Activated CD8-positive, alpha-beta T cell treated with anti-CD3 and anti-CD28 coated beads for 36 hours (primary cell): ENCODE measurements at regions not wholly inside any gene's neighbourhood (a gene's known extent, or its start where the extent isn't known, plus 50 kb on each side); places are given as distances from the start of the nearest gene placed in this dataset.

ENCODE experiments used
- ATAC-seq: fragments of 200-7000 bp; cut with Tn5 transposase; one replicate; pipeline ENCODE4 v1.10.0; 2021; ENCODE audit warnings: mild to moderate bottlenecking, moderate library complexity
- CTCF ChIA-PET: fragments of 350-600 bp; sonication (Branson Sonifier 250); formaldehyde crosslinking; loops from one replicate; lab custom pipeline; 2021; ENCODE audit warnings: antibody characterized with exemption; lab: Charles Lee
- POLR2A ChIA-PET: fragments of 350-600 bp; sonication (Branson Sonifier 250); formaldehyde crosslinking; loops from one replicate; lab custom pipeline; 2021; ENCODE audit warnings: antibody characterized with exemption; lab: Charles Lee
- DNase-seq: peaks from one replicate; pipeline ENCODE4 v3.0.0-alpha.2; 2020
- H3K27ac Mint-ChIP-seq: one replicate; pipeline ENCODE4 v1.8.0; 2021; ENCODE audit warnings: mild to moderate bottlenecking, mixed read lengths
- H3K27me3 Mint-ChIP-seq: one replicate; pipeline ENCODE4 v1.8.0; 2021; ENCODE audit warnings: mixed read lengths
- H3K36me3 Mint-ChIP-seq: one replicate; pipeline ENCODE4 v1.8.0; 2021; ENCODE audit warnings: low read depth, mixed read lengths
- H3K4me1 Mint-ChIP-seq: one replicate; pipeline ENCODE4 v1.8.0; 2021; ENCODE audit warnings: low read depth, mixed read lengths
- H3K4me3 Mint-ChIP-seq: one replicate; pipeline ENCODE4 v1.8.0; 2021; ENCODE audit warnings: mild to moderate bottlenecking, moderate library complexity, mixed read lengths
- H3K9me3 Mint-ChIP-seq: one replicate; pipeline ENCODE4 v1.8.0; 2021; ENCODE audit warnings: mixed read lengths
- intact Hi-C: fragments of 100-400 bp; cut with micrococcal nuclease; formaldehyde crosslinking; loops from one replicate; pipeline ENCODE4 v1.10.0; 2022
- TF ChIP-seq, protein P1 (sequence below): fragments of 200-600 bp; IDR thresholded peaks from one replicate; pipeline ENCODE4 v1.8.0; 2022; ENCODE audit warnings: antibody characterized with exemption, mild to moderate bottlenecking

- CTCF ChIA-PET: no interaction called here
- no peaks in the 10 kb centered on the region for H3K27me3 Mint-ChIP-seq
- ATAC-seq (no peak), DNase-seq (no peak)
- POLR2A ChIA-PET: no interaction called here
- H3K36me3 Mint-ChIP-seq: peaks cover 3% of the 10 kb centered on the region
- H3K27ac Mint-ChIP-seq: no peak overlapping the region
- no peak overlapping the region for H3K4me3 Mint-ChIP-seq
- intact Hi-C loops: no loop called here
- TF ChIP-seq, protein P1, sequence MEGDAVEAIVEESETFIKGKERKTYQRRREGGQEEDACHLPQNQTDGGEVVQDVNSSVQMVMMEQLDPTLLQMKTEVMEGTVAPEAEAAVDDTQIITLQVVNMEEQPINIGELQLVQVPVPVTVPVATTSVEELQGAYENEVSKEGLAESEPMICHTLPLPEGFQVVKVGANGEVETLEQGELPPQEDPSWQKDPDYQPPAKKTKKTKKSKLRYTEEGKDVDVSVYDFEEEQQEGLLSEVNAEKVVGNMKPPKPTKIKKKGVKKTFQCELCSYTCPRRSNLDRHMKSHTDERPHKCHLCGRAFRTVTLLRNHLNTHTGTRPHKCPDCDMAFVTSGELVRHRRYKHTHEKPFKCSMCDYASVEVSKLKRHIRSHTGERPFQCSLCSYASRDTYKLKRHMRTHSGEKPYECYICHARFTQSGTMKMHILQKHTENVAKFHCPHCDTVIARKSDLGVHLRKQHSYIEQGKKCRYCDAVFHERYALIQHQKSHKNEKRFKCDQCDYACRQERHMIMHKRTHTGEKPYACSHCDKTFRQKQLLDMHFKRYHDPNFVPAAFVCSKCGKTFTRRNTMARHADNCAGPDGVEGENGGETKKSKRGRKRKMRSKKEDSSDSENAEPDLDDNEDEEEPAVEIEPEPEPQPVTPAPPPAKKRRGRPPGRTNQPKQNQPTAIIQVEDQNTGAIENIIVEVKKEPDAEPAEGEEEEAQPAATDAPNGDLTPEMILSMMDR: no peak
- H3K9me3 Mint-ChIP-seq: peaks cover 2% of the 10 kb centered on the region
- H3K4me1 Mint-ChIP-seq: peaks cover 31% of the 10 kb centered on the region
Observed at GRCh38 chr12:68501226-68501625, 109.5 kb upstream of the RAP1B start.

DNA sequence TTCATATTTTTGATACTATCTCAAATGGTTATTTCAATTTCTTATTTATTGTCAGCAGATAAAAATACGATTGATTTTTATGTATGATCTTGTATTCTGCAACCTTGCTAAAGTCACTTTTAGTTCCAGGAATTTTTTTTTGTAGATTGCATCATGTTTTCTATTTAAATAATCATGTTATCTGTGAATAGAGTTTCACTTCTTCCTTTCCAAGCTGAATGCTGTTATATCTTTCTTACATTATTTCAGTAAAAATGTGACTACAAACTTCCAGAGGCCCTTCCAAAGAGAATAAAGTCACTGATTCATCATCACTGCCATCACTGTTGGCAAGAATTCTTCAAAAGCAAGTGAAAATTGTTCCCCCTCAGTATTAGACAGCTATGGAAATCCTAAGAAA lies 104.7 kb upstream of the RAP1B start:
- TF ChIP-seq, protein P1: no peak
- peaks cover 1% of the 10 kb centered on the region for H3K36me3 Mint-ChIP-seq
- CTCF ChIA-PET: no interaction called here
- H3K4me1 Mint-ChIP-seq: peaks cover 11% of the 10 kb centered on the region
- no peaks in the 10 kb centered on the region for H3K27me3 Mint-ChIP-seq
- H3K4me3 Mint-ChIP-seq: no peak overlapping the region
- no peak for ATAC-seq
- peak overlapping the region; percentile 62 for H3K27ac Mint-ChIP-seq
- H3K9me3 Mint-ChIP-seq: no peaks in the 10 kb centered on the region
- POLR2A ChIA-PET: no interaction called here
- intact Hi-C loops: no loop called here
- no peak for DNase-seq

DNA sequence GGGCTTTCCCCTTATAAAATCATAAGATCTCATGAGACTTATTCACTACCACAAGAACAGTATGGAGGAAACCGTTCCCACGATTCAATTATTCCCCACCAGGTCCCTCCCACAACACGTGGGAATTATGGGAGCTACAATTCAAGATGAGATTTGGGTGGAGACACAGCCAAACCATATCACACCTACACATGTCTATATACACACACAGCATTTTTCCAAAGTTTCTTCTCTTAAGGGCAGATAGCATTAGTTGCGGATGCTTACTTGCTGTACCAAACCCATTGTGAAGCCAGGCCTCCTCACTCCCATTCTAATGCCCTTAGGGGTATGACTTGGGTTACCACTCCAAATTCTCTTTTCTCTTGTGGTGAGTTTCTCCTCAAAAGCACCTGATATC lies 104.1 kb upstream of the RAP1B start:
- CTCF ChIA-PET: no interaction called here

GRCh38 chr12:68507657-68508056 lies 103.0 kb upstream of the RAP1B start:
- TF ChIP-seq, protein P1: no peak
- Mint-ChIP-seq H3K4me3 (no peak overlapping the region), H3K27ac (no peak overlapping the region), H3K4me1 (peaks cover 11% of the 10 kb centered on the region), H3K9me3 (peaks cover under 1% of the 10 kb centered on the region), H3K36me3 (peaks cover 1% of the 10 kb centered on the region), H3K27me3 (no peaks in the 10 kb centered on the region)
- no peak for ATAC-seq
- POLR2A ChIA-PET: no interaction called here
- intact Hi-C loops: no loop called here
- DNase-seq: no peak
- CTCF ChIA-PET: no interaction called here

More for the DNA sequence above, 104.1 kb upstream of the RAP1B start:
- DNase-seq (no peak), ATAC-seq (no peak)
- POLR2A ChIA-PET: no interaction called here
- TF ChIP-seq, protein P1: no peak
- H3K36me3 Mint-ChIP-seq: peaks cover 1% of the 10 kb centered on the region
- peaks cover 11% of the 10 kb centered on the region for H3K4me1 Mint-ChIP-seq
- no peaks in the 10 kb centered on the region for H3K27me3 Mint-ChIP-seq
- no peaks in the 10 kb centered on the region for H3K9me3 Mint-ChIP-seq
- intact Hi-C loops: no loop called here
- H3K27ac Mint-ChIP-seq: no peak overlapping the region
- H3K4me3 Mint-ChIP-seq: no peak overlapping the region

- DNase-seq (no peak), ATAC-seq (no peak)
- intact Hi-C loops: no loop called here
- CTCF ChIA-PET: no interaction called here
- Mint-ChIP-seq H3K9me3 (peaks cover 2% of the 10 kb centered on the region), H3K27me3 (no peaks in the 10 kb centered on the region), H3K36me3 (peaks cover 1% of the 10 kb centered on the region), H3K27ac (no peak overlapping the region), H3K4me1 (peaks cover 11% of the 10 kb centered on the region), H3K4me3 (no peak overlapping the region)
- POLR2A ChIA-PET: no interaction called here
- TF ChIP-seq, protein P1: no peak
Observed at GRCh38 chr12:68508576-68508975, 102.1 kb upstream of the RAP1B start.
